ENCODE measurements at regions not wholly inside any gene's neighbourhood (a gene's known extent, or its start where the extent isn't known, plus 50 kb on each side); places are given as distances from the start of the nearest gene placed in this dataset.

GRCh38 chr2:144666032-144666431 is 146.1 kb upstream of the ZEB2 start:
- no peaks in the 10 kb centered on the region for H3K27me3 ChIP-seq (replicated peaks)
- no peak for DNase-seq
- H3K36me3 ChIP-seq (replicated peaks) = no peaks in the 10 kb centered on the region
- H3K27ac ChIP-seq = no peak overlapping the region
- H3K4me3 ChIP-seq (ENCODE audit: low read depth, low read length) = no peak overlapping the region
- in situ Hi-C loops (cut with HindIII; ENCODE audit: low pct_ligation_motif_present, low sequenced_read_pairs) = no loop called here
- TF ChIP-seq CTCF (IDR thresholded peaks at IDR 0.05; ENCODE audit: low read depth, low read length, missing control alignments) = no peak

GRCh38 chr2:144663207-144663606 is 143.3 kb upstream of the ZEB2 start:
- Histone ChIP-seq H3K4me3 (ENCODE audit: low read depth, low read length) (no peak overlapping the region), H3K36me3 (replicated peaks) (no peaks in the 10 kb centered on the region), H3K27me3 (replicated peaks) (no peaks in the 10 kb centered on the region), H3K27ac (no peak overlapping the region)
- in situ Hi-C loops (cut with HindIII; ENCODE audit: low pct_ligation_motif_present, low sequenced_read_pairs) = no loop called here
- no peak for DNase-seq
- TF ChIP-seq CTCF (IDR thresholded peaks at IDR 0.05; ENCODE audit: low read depth, low read length, missing control alignments) = no peak

- Histone ChIP-seq H3K36me3 (replicated peaks) (no peaks in the 10 kb centered on the region), H3K4me3 (ENCODE audit: low read depth, low read length) (no peak overlapping the region), H3K27me3 (replicated peaks) (no peaks in the 10 kb centered on the region), H3K27ac (peak overlapping the region; percentile 87)
- no peak for TF ChIP-seq CTCF (IDR thresholded peaks at IDR 0.05; ENCODE audit: low read depth, low read length, missing control alignments)
- peak; percentile 42 for DNase-seq
- in situ Hi-C loops (cut with HindIII; ENCODE audit: low pct_ligation_motif_present, low sequenced_read_pairs) = no loop called here
Observed at GRCh38 chr2:144660518-144661316, 140.8 kb upstream of the ZEB2 start.

- Histone ChIP-seq H3K36me3 (replicated peaks) (no peaks in the 10 kb centered on the region), H3K27me3 (replicated peaks) (no peaks in the 10 kb centered on the region), H3K27ac (peak overlapping the region; percentile 87), H3K4me3 (ENCODE audit: low read depth, low read length) (no peak overlapping the region)
- no peak for TF ChIP-seq CTCF (IDR thresholded peaks at IDR 0.05; ENCODE audit: low read depth, low read length, missing control alignments)
- peak; percentile 99 for DNase-seq
- in situ Hi-C loops (cut with HindIII; ENCODE audit: low pct_ligation_motif_present, low sequenced_read_pairs) = no loop called here
Observed at GRCh38 chr2:144659731-144660275, 139.9 kb upstream of the ZEB2 start.

- TF ChIP-seq CTCF (IDR thresholded peaks at IDR 0.05; ENCODE audit: low read depth, low read length, missing control alignments) = no peak
- Histone ChIP-seq H3K4me3 (ENCODE audit: low read depth, low read length) (no peak overlapping the region), H3K27me3 (replicated peaks) (no peaks in the 10 kb centered on the region), H3K36me3 (replicated peaks) (no peaks in the 10 kb centered on the region), H3K27ac (no peak overlapping the region)
- no peak for DNase-seq
- in situ Hi-C loops (cut with HindIII; ENCODE audit: low pct_ligation_motif_present, low sequenced_read_pairs) = no loop called here
Observed at GRCh38 chr2:144654523-144654922, 134.6 kb upstream of the ZEB2 start.
